Stimulated activated CD8-positive, alpha-beta memory T cell treated with anti-CD3 and anti-CD28 coated beads, Interleukin-15, amount 100 ng/mL, for 4 hours (primary cell): ENCODE measurements at regions not wholly inside any gene's neighbourhood (a gene's known extent, or its start where the extent isn't known, plus 50 kb on each side); places are given as distances from the start of the nearest gene placed in this dataset.

Experiments
- DNase-seq, 2 donors: peaks; one replicate each; pipeline ENCODE4 v3.0.0-alpha.2; 2020; ENCODE audit warnings: low read depth in 2 of 2

- no peak for DNase-seq
Measured at GRCh38 chr14:49527221-49527620, 59.0 kb downstream of the RPS29 start.

- no peak for DNase-seq
Measured at GRCh38 chr14:49526101-49526500, 60.1 kb downstream of the RPS29 start.

GRCh38 chr14:49516286-49516685 is 69.9 kb downstream of the RPS29 start:
- no peak for DNase-seq

- no peak for DNase-seq
Measured at GRCh38 chr14:49512571-49512970, 73.6 kb downstream of the RPS29 start.

- no peak for DNase-seq
Measured at GRCh38 chr14:49512147-49512551, 74.0 kb downstream of the RPS29 start.

- no peak for DNase-seq
Measured at GRCh38 chr14:49508124-49508523, 78.1 kb downstream of the RPS29 start.

- no peak for DNase-seq
Measured at GRCh38 chr14:49506650-49507049, 79.5 kb downstream of the RPS29 start.

- DNase-seq, result no peak
Measured at GRCh38 chr14:49505041-49505766, 81.0 kb downstream of the RPS29 start.

GRCh38 chr14:49497725-49498348 is 88.3 kb downstream of the RPS29 start:
- no peak for DNase-seq

- no peak for DNase-seq
Measured at GRCh38 chr14:49497267-49497666, 88.9 kb downstream of the RPS29 start.

GRCh38 chr14:49494836-49495235 is 91.3 kb downstream of the RPS29 start:
- no peak for DNase-seq

GRCh38 chr14:49493557-49493956 is 92.6 kb downstream of the RPS29 start:
- no peak for DNase-seq

GRCh38 chr14:49492151-49492550 is 94.0 kb downstream of the RPS29 start:
- DNase-seq, result no peak

GRCh38 chr14:49489341-49489740 is 96.8 kb downstream of the RPS29 start:
- DNase-seq, result no peak

- DNase-seq, result no peak
Measured at GRCh38 chr14:49487238-49487637, 98.9 kb downstream of the RPS29 start.

GRCh38 chr14:49485290-49485689 is 100.9 kb downstream of the RPS29 start:
- no peak for DNase-seq

GRCh38 chr14:49484180-49484579 is 102.0 kb downstream of the RPS29 start:
- DNase-seq, result no peak

GRCh38 chr14:49483268-49483667 is 102.9 kb downstream of the RPS29 start:
- no peak for DNase-seq

- DNase-seq, result no peak
Measured at GRCh38 chr14:49480979-49481498, 105.1 kb downstream of the RPS29 start.

GRCh38 chr14:49480053-49480760 is 106.0 kb downstream of the RPS29 start:
- no peak for DNase-seq

- DNase-seq, result no peak
Measured at GRCh38 chr14:49479432-49479831, 106.7 kb downstream of the RPS29 start.

GRCh38 chr14:49478784-49479183 is 107.4 kb downstream of the RPS29 start:
- no peak for DNase-seq

- DNase-seq, result no peak
Measured at GRCh38 chr14:49467091-49467490, 119.1 kb downstream of the RPS29 start.
